H1 (cell line): ENCODE measurements at regions not wholly inside any gene's neighbourhood (a gene's known extent, or its start where the extent isn't known, plus 50 kb on each side); places are given as distances from the start of the nearest gene placed in this dataset.

Experiments
- CTCF ChIA-PET: fragments of 300-600 bp; sonication (Branson Sonifier 250); formaldehyde crosslinking; loops from one replicate; lab custom pipeline; 2021; ENCODE audit not compliant: partially characterized antibody; lab: Charles Lee
- POLR2A ChIA-PET: fragments of 300-600 bp; sonication (Branson Sonifier 250); formaldehyde crosslinking; loops from one replicate; lab custom pipeline; 2021; ENCODE audit warnings: inconsistent platforms; ENCODE audit not compliant: partially characterized antibody; lab: Charles Lee
- DNase-seq, 2 experiments: peaks; one replicate each; pipeline versions ENCODE4 v3.0.0 to v3.0.0-alpha.2; 2010 to 2022; ENCODE audit warnings: low spot score in 2 of 2, low read depth in 1 of 2, mixed read lengths in 1 of 2
- FAIRE-seq: peaks from 2 replicates; lab custom pipeline; 2011; peaks lifted over from hg19 to GRCh38; lab: Jason Lieb, UNC
- H2AFZ ChIP-seq: 2 replicates; pipeline ENCODE4 v1.8.1; 2012; ENCODE audit warnings: low read length, inconsistent platforms
- H2AK5ac ChIP-seq: 2 replicates; pipeline ENCODE4 v1.6.1; 2013; ENCODE audit warnings: low read depth, low read length
- H2BK120ac ChIP-seq: replicated peaks from 2 replicates; pipeline ENCODE3; 2013; ENCODE audit warnings: low read depth, low read length, inconsistent platforms
- H2BK12ac ChIP-seq: 2 replicates; pipeline ENCODE4 v1.6.1; 2013; ENCODE audit warnings: low read depth, low read length
- H2BK15ac ChIP-seq: 2 replicates; pipeline ENCODE4 v1.6.1; 2013; ENCODE audit warnings: low read length
- H2BK20ac ChIP-seq: 2 replicates; pipeline ENCODE4 v1.6.1; 2013; ENCODE audit warnings: low read length
- H2BK5ac ChIP-seq: 2 replicates; pipeline ENCODE4 v1.6.1; 2013; ENCODE audit warnings: low read depth, low read length
- H3K14ac ChIP-seq: 2 replicates; pipeline ENCODE4 v1.6.1; 2013; ENCODE audit warnings: inconsistent platforms; ENCODE audit not compliant: insufficient read length
- H3K18ac ChIP-seq: 2 replicates; pipeline ENCODE4 v1.6.1; 2013; ENCODE audit warnings: low read length; ENCODE audit errors: extremely low read depth
- H3K23ac ChIP-seq: 2 replicates; pipeline ENCODE4 v1.6.1; 2013; ENCODE audit warnings: inconsistent platforms; ENCODE audit not compliant: insufficient read length
- H3K23me2 ChIP-seq: 2 replicates; pipeline ENCODE4 v1.6.1; 2013; ENCODE audit warnings: low read depth, low read length
- H3K27ac ChIP-seq: 2 replicates; pipeline ENCODE4 v1.6.1; 2011; ENCODE audit warnings: low read depth, low read length, inconsistent platforms
- H3K27me3 ChIP-seq, 4 experiments: replicated peaks in 1 of 4; 1 replicate in 1 of 4; 2 replicates in 3 of 4; pipeline versions ENCODE4 v1.6.1 to v1.8.1; 2011 to 2013; ENCODE audit warnings: low read length in 3 of 4, mild to moderate bottlenecking in 3 of 4, inconsistent platforms in 2 of 4, mixed read lengths in 2 of 4, moderate library complexity in 1 of 4; ENCODE audit not compliant: control insufficient read depth in 3 of 4, insufficient read depth in 3 of 4; ENCODE audit errors: extremely low read depth in 1 of 4
- H3K36me3 ChIP-seq, 4 experiments: 2 replicates each; pipeline versions ENCODE4 v1.6.1 to v1.8.1; 2011 to 2013; ENCODE audit warnings: mild to moderate bottlenecking in 4 of 4, low read length in 3 of 4, moderate library complexity in 2 of 4, control low read depth in 1 of 4, inconsistent platforms in 1 of 4; ENCODE audit not compliant: insufficient read depth in 4 of 4, control insufficient read depth in 2 of 4
- H3K4ac ChIP-seq: replicated peaks from 2 replicates; pipeline ENCODE3; 2013; ENCODE audit warnings: low read length, low read depth, mixed read lengths, inconsistent platforms; ENCODE audit not compliant: insufficient read length
- H3K4me1 ChIP-seq, 4 experiments: replicated peaks in 1 of 4; 1 replicate in 1 of 4; 2 replicates in 3 of 4; pipeline versions ENCODE4 v1.6.1 to v1.8.1; 2011 to 2013; ENCODE audit warnings: low read length in 3 of 4, inconsistent platforms in 2 of 4, mixed read lengths in 1 of 4; ENCODE audit not compliant: insufficient read depth in 4 of 4, control insufficient read depth in 3 of 4
- H3K4me2 ChIP-seq, 2 experiments: 2 replicates each; pipeline versions ENCODE4 v1.6.1 to v1.8.1; 2011 to 2013; ENCODE audit warnings: low read depth in 2 of 2, low read length in 2 of 2, control low read depth in 1 of 2, inconsistent platforms in 1 of 2, mild to moderate bottlenecking in 1 of 2; ENCODE audit not compliant: insufficient read depth in 1 of 2
- H3K4me3 ChIP-seq, 4 experiments: fragments of 200-600, 300-600 bp in 1 of 4; sonication (generic), shearing (Covaris generic), sonication (Bioruptor Twin) in 1 of 4; 2 replicates each; pipeline versions ENCODE4 v1.5.1 to v1.8.1; 2011 to 2016; ENCODE audit warnings: low read length in 4 of 4, low read depth in 3 of 4, control low read depth in 2 of 4, inconsistent platforms in 2 of 4, mild to moderate bottlenecking in 2 of 4, mixed read lengths in 1 of 4, moderate library complexity in 1 of 4; ENCODE audit not compliant: insufficient read depth in 2 of 4; ENCODE audit errors: extremely low read depth in 1 of 4
- H3K56ac ChIP-seq: replicated peaks from 2 replicates; pipeline ENCODE3; 2013; ENCODE audit warnings: low read depth, mild to moderate bottlenecking, mixed read lengths, low read length, inconsistent platforms; ENCODE audit not compliant: insufficient read length
- H3K79me1 ChIP-seq: 2 replicates; pipeline ENCODE4 v1.6.1; 2013; ENCODE audit warnings: low read depth, low read length, control low read depth
- H3K79me2 ChIP-seq, 2 experiments: 2 replicates each; pipeline versions ENCODE4 v1.6.1 to v1.8.1; 2012 to 2013; ENCODE audit warnings: low read length in 2 of 2, mild to moderate bottlenecking in 2 of 2, inconsistent platforms in 1 of 2; ENCODE audit not compliant: insufficient read depth in 2 of 2, control insufficient read depth in 1 of 2
- H3K9ac ChIP-seq, 4 experiments: replicated peaks in 1 of 4; 1 replicate in 1 of 4; 2 replicates in 3 of 4; pipeline versions ENCODE4 v1.6.1 to v1.8.1; 2011 to 2013; ENCODE audit warnings: low read depth in 3 of 4, low read length in 3 of 4, control low read depth in 2 of 4, mild to moderate bottlenecking in 2 of 4, moderate library complexity in 2 of 4, inconsistent platforms in 1 of 4; ENCODE audit errors: extremely low read depth in 1 of 4
- H3K9me3 ChIP-seq, 2 experiments: 2 replicates each; pipeline versions ENCODE4 v1.6.1 to v1.8.1; 2012 to 2013; ENCODE audit warnings: mild to moderate bottlenecking in 2 of 2, moderate library complexity in 2 of 2, control low read depth in 1 of 2, inconsistent platforms in 1 of 2, low read depth in 1 of 2, low read length in 1 of 2, mixed read lengths in 1 of 2; ENCODE audit not compliant: insufficient read depth in 2 of 2
- H4K20me1 ChIP-seq, 2 experiments: replicated peaks in 1 of 2; 2 replicates each; pipeline versions ENCODE3 to v1.8.1; 2011 to 2013; ENCODE audit warnings: inconsistent platforms in 2 of 2, low read length in 2 of 2, mild to moderate bottlenecking in 1 of 2; ENCODE audit not compliant: insufficient read depth in 2 of 2, control insufficient read depth in 1 of 2
- H4K5ac ChIP-seq: 2 replicates; pipeline ENCODE4 v1.6.1; 2013; ENCODE audit warnings: low read length, low read depth, mixed read lengths, inconsistent platforms; ENCODE audit not compliant: insufficient read length
- H4K8ac ChIP-seq: 2 replicates; pipeline ENCODE4 v1.8.0; 2013; ENCODE audit warnings: mild to moderate bottlenecking, moderate library complexity, low read length, inconsistent platforms; ENCODE audit not compliant: insufficient read depth; ENCODE audit errors: extremely low read depth
- H4K91ac ChIP-seq: replicated peaks from 2 replicates; pipeline ENCODE3; 2013; ENCODE audit warnings: low read length, mixed read lengths, inconsistent platforms; ENCODE audit not compliant: insufficient read length
- ASH2L ChIP-seq: fragments of 200-600, 300-600 bp; sonication (generic); IDR thresholded peaks from one replicate; pipeline ENCODE4 v1.7.1; 2017; ENCODE audit warnings: low read length
- BACH1 ChIP-seq: IDR thresholded peaks from 2 replicates; pipeline ENCODE4 v1.6.1; 2012; ENCODE audit warnings: low read length, improper control_type of control experiment
- BCL11A ChIP-seq, 2 experiments: IDR thresholded peaks; one replicate each; pipeline ENCODE4 v1.6.1; 2011; ENCODE audit warnings: low read depth in 2 of 2, low read length in 2 of 2, mild to moderate bottlenecking in 2 of 2
- CREB1 ChIP-seq: IDR thresholded peaks from 2 replicates; pipeline ENCODE4 v1.6.1; 2012; ENCODE audit warnings: inconsistent platforms
- CTCF ChIP-seq, 3 experiments: IDR thresholded peaks; 1 replicate in 2 of 3; 2 replicates in 1 of 3; pipeline versions ENCODE4 v1.5.1 to v1.6.1; 2011; ENCODE audit warnings: low read length in 3 of 3, mild to moderate bottlenecking in 3 of 3, inconsistent platforms in 2 of 3, low read depth in 1 of 3, moderate library complexity in 1 of 3; ENCODE audit not compliant: insufficient read depth in 1 of 3; ENCODE audit errors: control extremely low read depth in 1 of 3
- EGR1 ChIP-seq: IDR thresholded peaks from 2 replicates; pipeline ENCODE4 v1.6.1; 2011; ENCODE audit warnings: low read depth, low read length, borderline replicate concordance
- GTF2F1 ChIP-seq: IDR thresholded peaks from 2 replicates; pipeline ENCODE4 v1.6.1; 2012; ENCODE audit warnings: low read depth, low read length, improper control_type of control experiment, borderline replicate concordance
- JUN ChIP-seq: IDR thresholded peaks from 2 replicates; pipeline ENCODE4 v1.6.1; 2011; ENCODE audit warnings: low read depth, mild to moderate bottlenecking, improper control_type of control experiment, low read length
- NANOG ChIP-seq: IDR thresholded peaks from 2 replicates; pipeline ENCODE4 v1.6.1; 2011; ENCODE audit warnings: low read length, low read depth, mild to moderate bottlenecking, inconsistent platforms; ENCODE audit not compliant: insufficient read depth, poor library complexity, severe bottlenecking
- SIX5 ChIP-seq: IDR thresholded peaks from 2 replicates; pipeline ENCODE4 v1.6.1; 2011; ENCODE audit warnings: mild to moderate bottlenecking, low read depth, low read length
- SUZ12 ChIP-seq: fragments of 200-600 bp; sonication (generic); IDR thresholded peaks from 2 replicates; pipeline ENCODE4 v1.6.1; 2012; ENCODE audit warnings: mild to moderate bottlenecking, inconsistent platforms, low read length, moderate library complexity, mixed read lengths
- TCF12 ChIP-seq: IDR thresholded peaks from 2 replicates; pipeline ENCODE4 v1.6.1; 2011; ENCODE audit warnings: low read depth, mild to moderate bottlenecking, low read length
- TEAD4 ChIP-seq: IDR thresholded peaks from 2 replicates; pipeline ENCODE4 v1.6.1; 2012; ENCODE audit warnings: low read depth, low read length, inconsistent platforms, mixed read lengths
- ZNF274 ChIP-seq: IDR thresholded peaks from 2 replicates; pipeline ENCODE4 v1.7.0; 2012; ENCODE audit warnings: low read length, borderline replicate concordance; ENCODE audit errors: extremely low read depth
- WGBS, 2 experiments: shearing (Covaris generic) in 1 of 2; methylation state at CpG; one replicate each; pipeline versions ENCODE4 v1.1.6 to v1.1.7; 2013 to 2015; ENCODE audit warnings: low lambda C conversion rate in 2 of 2, mixed read lengths in 2 of 2, inconsistent platforms in 1 of 2, low coverage in 1 of 2, missing lambda C conversion rate in 1 of 2; ENCODE audit not compliant: insufficient replicate concordance in 2 of 2, insufficient coverage in 1 of 2, insufficient read length in 1 of 2; ENCODE audit errors: extremely low coverage in 1 of 2, missing lambda C conversion rate in 1 of 2; 5-methylcytosine and 5-hydroxymethylcytosine counted together

- H3K14ac ChIP-seq = no peak overlapping the region
- H3K79me2 ChIP-seq = no peaks in the 10 kb centered on the region
- H3K27me3 ChIP-seq = no peaks in the 10 kb centered on the region
- H4K5ac ChIP-seq = no peak overlapping the region
- H3K56ac ChIP-seq = no peak overlapping the region
- H4K20me1 ChIP-seq = no peaks in the 10 kb centered on the region
- H2BK15ac ChIP-seq = no peak overlapping the region
- H2BK20ac ChIP-seq = no peak overlapping the region
- H3K4me2 ChIP-seq = no peak overlapping the region
- peaks cover 1% of the 10 kb centered on the region; the same call in 1 of the 2 replicates for H3K23me2 ChIP-seq
- no peaks in the 10 kb centered on the region for H3K36me3 ChIP-seq
- ChIA-PET CTCF (interaction anchor here (1.5 to 3.7 kb wide), 2 partner anchors 142 to 191 kb away, joined by 5 to 15 read pairs; no protein-coding TSS in a partner anchor), POLR2A (no interaction called here)
- H2AFZ ChIP-seq = no peak overlapping the region
- H3K4me3 ChIP-seq = no peak overlapping the region
- no peak overlapping the region for H2BK12ac ChIP-seq
- H3K9me3 ChIP-seq = no peaks in the 10 kb centered on the region
- H2BK5ac ChIP-seq = no peak overlapping the region
- H3K23ac ChIP-seq = no peak overlapping the region
- DNase-seq (no peak), FAIRE-seq (no peak)
- H3K18ac ChIP-seq = no peak overlapping the region
- H4K91ac ChIP-seq = no peak overlapping the region
- 88% methylated on average over 2 of the region's 2 CpGs; no CpG with 5 or more reads in 1 of the 2 experiments for WGBS, 2 experiments
- no peaks in the 10 kb centered on the region for H3K4me1 ChIP-seq
- H4K8ac ChIP-seq = no peak overlapping the region
- H3K4ac ChIP-seq = no peak overlapping the region
- no peaks in the 10 kb centered on the region for H3K79me1 ChIP-seq
- no peak overlapping the region for H2BK120ac ChIP-seq
- no peak overlapping the region for H3K9ac ChIP-seq
- no peak overlapping the region for H3K27ac ChIP-seq
- no peak overlapping the region for H2AK5ac ChIP-seq
- TF ChIP-seq JUN (no peak), TEAD4 (no peak), BCL11A (IDR thresholded peaks at IDR 0.05; ENCODE audit: low read depth in 2 of 2, low read length in 2 of 2) (no peak), SIX5 (no peak), GTF2F1 (no peak), BACH1 (no peak), SUZ12 (no peak), NANOG (no peak), CREB1 (no peak), ASH2L (no peak), CTCF (IDR thresholded peaks at IDR 0.05; ENCODE audit: control extremely low read depth in 1 of 3, insufficient read depth in 1 of 3, low read depth in 1 of 3, low read length in 3 of 3) (no peak), TCF12 (no peak), EGR1 (no peak), ZNF274 (no peak)
Measured at GRCh38 chr2:189285349-189285748, 105.8 kb upstream of the COL5A2 start.
